Osteoblast (primary cell): ENCODE measurements at regions not wholly inside any gene's neighbourhood (a gene's known extent, or its start where the extent isn't known, plus 50 kb on each side); places are given as distances from the start of the nearest gene placed in this dataset.
A peak's percentile ranks its signal among the peaks of the same experiment; 100 is the strongest.

Source experiments
- DNase-seq: peaks from one replicate; pipeline ENCODE4 v3.0.0; 2011; ENCODE audit warnings: low spot score, mixed read lengths; ENCODE audit not compliant: insufficient read length; ENCODE audit errors: missing footprints
- H2AFZ ChIP-seq: 2 replicates; pipeline ENCODE4 v1.6.0; 2011; ENCODE audit warnings: mild to moderate bottlenecking, low read length
- H3K27ac ChIP-seq: 2 replicates; pipeline ENCODE4 v1.5.1; 2011; ENCODE audit warnings: mild to moderate bottlenecking, low read depth, low read length, moderate library complexity
- H3K27me3 ChIP-seq: 2 replicates; pipeline ENCODE4 v1.6.0; 2012; ENCODE audit warnings: mild to moderate bottlenecking, control low read depth, inconsistent platforms, low read length, moderate library complexity; ENCODE audit not compliant: insufficient read depth
- H3K36me3 ChIP-seq: 2 replicates; pipeline ENCODE4 v1.5.1; 2011; ENCODE audit warnings: mild to moderate bottlenecking, low read length, control low read depth, moderate library complexity; ENCODE audit not compliant: insufficient read depth
- H3K4me1 ChIP-seq: 2 replicates; pipeline ENCODE4 v1.5.1; 2011; ENCODE audit warnings: mild to moderate bottlenecking, low read length, control low read depth, moderate library complexity; ENCODE audit not compliant: insufficient read depth
- H3K4me2 ChIP-seq: 2 replicates; pipeline ENCODE4 v1.6.0; 2011; ENCODE audit warnings: mild to moderate bottlenecking, low read length; ENCODE audit not compliant: insufficient read depth
- H3K4me3 ChIP-seq: fragments of 200-600 bp; sonication (generic); 3 replicates; pipeline ENCODE4 v1.5.1; 2012; ENCODE audit warnings: mild to moderate bottlenecking, low read length, inconsistent platforms; ENCODE audit not compliant: insufficient read depth
- H3K79me2 ChIP-seq: 2 replicates; pipeline ENCODE4 v1.6.0; 2012; ENCODE audit warnings: mild to moderate bottlenecking, low read length, control low read depth, inconsistent platforms; ENCODE audit not compliant: insufficient read depth
- H3K9me3 ChIP-seq: 2 replicates; pipeline ENCODE4 v1.5.1; 2011; ENCODE audit warnings: low read depth, low read length, control low read depth
- H4K20me1 ChIP-seq: 2 replicates; pipeline ENCODE4 v1.6.0; 2012; ENCODE audit warnings: mild to moderate bottlenecking, low read length, control low read depth; ENCODE audit not compliant: insufficient read depth
- TF ChIP-seq, protein P1 (sequence below): IDR thresholded peaks from 2 replicates; pipeline ENCODE4 v1.5.1; 2011; ENCODE audit warnings: mild to moderate bottlenecking, low read depth, low read length, moderate library complexity; ENCODE audit errors: extremely low read depth

DNA sequence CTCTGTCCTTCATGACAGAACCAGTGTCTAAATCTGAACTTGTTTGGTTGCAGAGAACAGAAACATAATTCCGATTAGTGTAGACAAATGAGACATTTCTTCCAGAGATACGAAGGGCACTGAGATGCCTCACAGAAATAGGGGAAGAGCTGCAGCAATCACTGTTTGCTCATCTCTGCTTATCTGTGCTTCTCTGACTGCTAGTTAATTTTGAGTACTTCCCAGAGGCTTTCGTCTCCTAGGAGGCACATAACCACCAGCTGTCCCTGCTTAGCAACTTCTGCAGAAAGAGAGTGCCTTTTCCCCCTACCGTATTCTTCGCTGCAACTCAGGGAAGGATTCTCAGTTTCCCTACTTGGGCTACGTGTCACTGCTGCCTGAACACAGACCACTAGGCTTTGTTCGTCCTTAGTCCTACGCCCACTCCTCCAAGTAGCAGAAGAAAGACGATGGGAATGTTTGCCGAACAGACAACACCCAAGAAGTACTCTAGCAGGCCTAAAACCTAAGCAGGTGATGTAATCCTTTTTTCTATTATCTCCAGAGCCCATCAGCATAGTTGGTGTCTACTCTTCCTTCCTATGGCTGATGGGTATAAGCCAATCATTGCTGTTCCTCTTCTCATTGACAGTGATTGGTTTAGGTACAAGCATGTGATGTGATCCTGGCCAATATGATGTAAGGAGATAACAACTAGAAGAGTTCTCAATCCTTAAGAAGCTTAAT lies 63.6 kb downstream of the TNP1 start:
- no peaks in the 10 kb centered on the region for H3K4me1 ChIP-seq
- H2AFZ ChIP-seq = no peak overlapping the region
- H3K9me3 ChIP-seq = no peaks in the 10 kb centered on the region
- no peaks in the 10 kb centered on the region for H3K36me3 ChIP-seq
- no peaks in the 10 kb centered on the region for H3K79me2 ChIP-seq
- no peak for DNase-seq
- peaks cover 7% of the 10 kb centered on the region for H3K27me3 ChIP-seq
- H3K4me3 ChIP-seq = no peak overlapping the region
- H3K4me2 ChIP-seq = no peak overlapping the region
- no peak overlapping the region for H3K27ac ChIP-seq
- no peaks in the 10 kb centered on the region for H4K20me1 ChIP-seq
- TF ChIP-seq, protein P1, sequence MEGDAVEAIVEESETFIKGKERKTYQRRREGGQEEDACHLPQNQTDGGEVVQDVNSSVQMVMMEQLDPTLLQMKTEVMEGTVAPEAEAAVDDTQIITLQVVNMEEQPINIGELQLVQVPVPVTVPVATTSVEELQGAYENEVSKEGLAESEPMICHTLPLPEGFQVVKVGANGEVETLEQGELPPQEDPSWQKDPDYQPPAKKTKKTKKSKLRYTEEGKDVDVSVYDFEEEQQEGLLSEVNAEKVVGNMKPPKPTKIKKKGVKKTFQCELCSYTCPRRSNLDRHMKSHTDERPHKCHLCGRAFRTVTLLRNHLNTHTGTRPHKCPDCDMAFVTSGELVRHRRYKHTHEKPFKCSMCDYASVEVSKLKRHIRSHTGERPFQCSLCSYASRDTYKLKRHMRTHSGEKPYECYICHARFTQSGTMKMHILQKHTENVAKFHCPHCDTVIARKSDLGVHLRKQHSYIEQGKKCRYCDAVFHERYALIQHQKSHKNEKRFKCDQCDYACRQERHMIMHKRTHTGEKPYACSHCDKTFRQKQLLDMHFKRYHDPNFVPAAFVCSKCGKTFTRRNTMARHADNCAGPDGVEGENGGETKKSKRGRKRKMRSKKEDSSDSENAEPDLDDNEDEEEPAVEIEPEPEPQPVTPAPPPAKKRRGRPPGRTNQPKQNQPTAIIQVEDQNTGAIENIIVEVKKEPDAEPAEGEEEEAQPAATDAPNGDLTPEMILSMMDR = no peak

DNA sequence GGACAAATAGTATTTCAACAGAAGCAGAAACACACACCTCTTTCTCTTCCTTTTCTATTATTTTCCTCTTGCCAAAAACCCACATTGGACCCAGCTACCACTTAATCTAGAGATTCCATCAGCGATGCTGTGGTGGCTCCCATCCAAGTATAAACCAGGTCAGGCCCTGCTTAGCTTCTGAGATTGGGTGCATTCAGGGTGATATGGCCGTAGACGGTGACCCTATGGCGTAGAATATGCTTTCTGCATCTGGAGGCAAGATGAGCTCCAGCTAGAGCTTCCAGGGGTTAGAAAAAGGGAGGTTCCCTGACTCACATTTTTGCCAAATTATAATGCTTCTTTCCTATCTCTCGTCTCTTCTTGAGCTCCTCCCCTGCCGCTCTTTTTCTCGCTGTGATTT lies 66.5 kb downstream of the TNP1 start:
- H3K36me3 ChIP-seq = no peaks in the 10 kb centered on the region
- no peak overlapping the region for H3K4me3 ChIP-seq
- H3K4me1 ChIP-seq = no peaks in the 10 kb centered on the region
- H3K79me2 ChIP-seq = no peaks in the 10 kb centered on the region
- no peaks in the 10 kb centered on the region for H3K9me3 ChIP-seq
- H3K27me3 ChIP-seq = peaks cover 7% of the 10 kb centered on the region
- no peak overlapping the region for H3K4me2 ChIP-seq
- H2AFZ ChIP-seq = no peak overlapping the region
- no peak overlapping the region for H3K27ac ChIP-seq
- DNase-seq = no peak
- H4K20me1 ChIP-seq = no peaks in the 10 kb centered on the region
- TF ChIP-seq, protein P1 = no peak

DNA sequence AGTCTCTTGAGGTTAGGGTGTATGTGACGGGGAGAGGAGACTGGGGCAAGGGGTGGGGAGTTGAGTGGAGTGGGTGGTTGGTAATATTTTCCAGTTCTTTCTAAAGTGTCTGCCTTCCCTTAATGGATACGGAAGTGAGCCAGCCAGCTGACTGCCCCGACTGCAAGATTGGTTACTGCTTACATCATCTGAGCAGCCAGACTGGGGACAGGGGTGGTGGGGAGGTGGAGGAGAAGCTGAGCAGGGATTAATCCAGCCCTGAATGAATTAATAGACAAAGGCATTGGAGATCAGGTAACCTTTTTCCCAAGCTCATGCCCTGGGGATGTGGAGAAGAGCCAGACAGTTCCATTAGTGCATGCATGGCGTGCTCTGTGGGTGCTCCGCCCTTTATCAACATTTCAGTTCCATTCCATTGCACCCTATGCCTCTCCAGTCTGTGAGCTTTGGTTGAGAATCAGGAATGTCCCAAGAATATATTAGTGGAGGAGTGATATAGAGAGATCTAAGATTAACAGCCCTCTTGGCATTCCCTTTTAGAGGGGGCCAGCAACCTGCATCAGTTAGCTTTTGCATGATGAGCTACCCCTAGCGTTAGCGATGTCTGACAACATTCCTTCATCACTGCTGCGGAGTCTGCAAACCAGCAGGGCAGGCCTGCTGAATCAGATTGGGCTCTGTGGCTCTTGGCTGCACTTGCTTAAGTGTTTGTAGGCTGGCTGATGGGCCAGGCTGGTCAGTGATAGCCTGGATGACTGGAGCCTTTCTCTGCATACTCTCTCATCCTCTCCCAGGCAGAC lies 67.4 kb downstream of the TNP1 start:
- Histone ChIP-seq H3K27ac (no peak overlapping the region), H4K20me1 (no peaks in the 10 kb centered on the region), H3K4me2 (no peak overlapping the region), H3K4me1 (no peaks in the 10 kb centered on the region), H3K79me2 (no peaks in the 10 kb centered on the region), H3K27me3 (peaks cover 7% of the 10 kb centered on the region), H3K4me3 (no peak overlapping the region), H3K36me3 (no peaks in the 10 kb centered on the region), H3K9me3 (no peaks in the 10 kb centered on the region), H2AFZ (peak overlapping the region; percentile 35)
- no peak for DNase-seq
- TF ChIP-seq, protein P1 = peak; percentile 6

DNA sequence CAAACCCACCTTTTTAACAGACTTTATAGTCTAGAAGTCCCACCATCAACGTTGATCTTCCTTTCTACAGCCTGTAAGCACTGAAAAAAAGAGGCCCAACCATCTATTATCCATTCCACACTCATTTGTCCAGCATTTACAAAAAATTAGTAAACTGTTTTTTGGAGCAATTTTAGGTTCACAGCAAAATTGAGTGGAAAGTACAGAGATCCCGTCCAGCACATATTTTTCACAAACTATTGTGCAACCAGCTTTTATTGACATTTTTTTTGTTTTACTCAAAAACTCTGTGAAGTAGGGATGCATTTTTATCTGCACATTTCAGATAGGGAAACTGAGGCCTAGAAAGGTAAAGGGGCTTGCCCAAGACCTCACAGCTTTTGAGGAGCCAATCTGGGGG lies 68.6 kb downstream of the TNP1 start:
- Histone ChIP-seq H3K79me2 (no peaks in the 10 kb centered on the region), H3K4me1 (no peaks in the 10 kb centered on the region), H3K9me3 (no peaks in the 10 kb centered on the region), H4K20me1 (no peaks in the 10 kb centered on the region), H3K4me3 (no peak overlapping the region), H3K27me3 (peaks cover 4% of the 10 kb centered on the region), H2AFZ (no peak overlapping the region), H3K36me3 (no peaks in the 10 kb centered on the region), H3K27ac (no peak overlapping the region), H3K4me2 (no peak overlapping the region)
- DNase-seq = no peak
- TF ChIP-seq, protein P1 = no peak
